ENCODE measurements at regions not wholly inside any gene's neighbourhood (a gene's known extent, or its start where the extent isn't known, plus 50 kb on each side); places are given as distances from the start of the nearest gene placed in this dataset.
"Not testable (repeated sequence)": the region's sequence is repeated elsewhere in the genome, so short reads cannot be mapped to it uniquely, and the experiment has no call there.

GRCh38 chr5:109998726-109999125 is 309.0 kb downstream of the MAN2A1 start:
- no peaks in the 10 kb centered on the region for H3K9me2 ChIP-seq (ENCODE audit: insufficient read depth, low read length)
- no peak overlapping the region for H3K4me2 ChIP-seq (ENCODE audit: low read length)
- H3K79me2 ChIP-seq (ENCODE audit: insufficient read depth, low read depth, low read length), result no peaks in the 10 kb centered on the region
- ChIA-PET CTCF (ENCODE audit: unreplicated experiment) (no interaction called here), POLR2A (interaction anchor here (0.9 to 1.1 kb wide), 2 partner anchors 10 to 41 kb away, joined by 3 to 4 read pairs; no protein-coding TSS in a partner anchor)
- intact Hi-C loops (cut with micrococcal nuclease; ENCODE audit: unreplicated experiment), result no loop called here
- no peaks in the 10 kb centered on the region for H3K4me1 ChIP-seq (ENCODE audit: insufficient read depth, low read length, poor library complexity, severe bottlenecking)
- TF ChIP-seq, protein P1, sequence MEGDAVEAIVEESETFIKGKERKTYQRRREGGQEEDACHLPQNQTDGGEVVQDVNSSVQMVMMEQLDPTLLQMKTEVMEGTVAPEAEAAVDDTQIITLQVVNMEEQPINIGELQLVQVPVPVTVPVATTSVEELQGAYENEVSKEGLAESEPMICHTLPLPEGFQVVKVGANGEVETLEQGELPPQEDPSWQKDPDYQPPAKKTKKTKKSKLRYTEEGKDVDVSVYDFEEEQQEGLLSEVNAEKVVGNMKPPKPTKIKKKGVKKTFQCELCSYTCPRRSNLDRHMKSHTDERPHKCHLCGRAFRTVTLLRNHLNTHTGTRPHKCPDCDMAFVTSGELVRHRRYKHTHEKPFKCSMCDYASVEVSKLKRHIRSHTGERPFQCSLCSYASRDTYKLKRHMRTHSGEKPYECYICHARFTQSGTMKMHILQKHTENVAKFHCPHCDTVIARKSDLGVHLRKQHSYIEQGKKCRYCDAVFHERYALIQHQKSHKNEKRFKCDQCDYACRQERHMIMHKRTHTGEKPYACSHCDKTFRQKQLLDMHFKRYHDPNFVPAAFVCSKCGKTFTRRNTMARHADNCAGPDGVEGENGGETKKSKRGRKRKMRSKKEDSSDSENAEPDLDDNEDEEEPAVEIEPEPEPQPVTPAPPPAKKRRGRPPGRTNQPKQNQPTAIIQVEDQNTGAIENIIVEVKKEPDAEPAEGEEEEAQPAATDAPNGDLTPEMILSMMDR (conservative IDR thresholded peaks at IDR 0.05; ENCODE audit: low read length), result no peak
- no peak for TF ChIP-seq EZH2phosphoT487 (IDR thresholded peaks at IDR 0.05; ENCODE audit: borderline replicate concordance, low read depth, low read length)
- H3K4me3 ChIP-seq (ENCODE audit: low read depth, low read length, poor library complexity, severe bottlenecking), result no peak overlapping the region
- H2AFZ ChIP-seq (ENCODE audit: low read length), result no peak overlapping the region
- H3K27ac ChIP-seq (ENCODE audit: low read depth, low read length, poor library complexity, severe bottlenecking), result no peak overlapping the region
- no peaks in the 10 kb centered on the region for H3K36me3 ChIP-seq (ENCODE audit: insufficient read depth, low read length)
- H3K9me3 ChIP-seq (ENCODE audit: low read length), result no peaks in the 10 kb centered on the region
- no TSS peak for BruUV-seq (replicated peaks)
- DNase-seq (ENCODE audit: low spot score), result no peak
- no peaks in the 10 kb centered on the region for H4K20me1 ChIP-seq (ENCODE audit: insufficient read depth, low read length)

DNA sequence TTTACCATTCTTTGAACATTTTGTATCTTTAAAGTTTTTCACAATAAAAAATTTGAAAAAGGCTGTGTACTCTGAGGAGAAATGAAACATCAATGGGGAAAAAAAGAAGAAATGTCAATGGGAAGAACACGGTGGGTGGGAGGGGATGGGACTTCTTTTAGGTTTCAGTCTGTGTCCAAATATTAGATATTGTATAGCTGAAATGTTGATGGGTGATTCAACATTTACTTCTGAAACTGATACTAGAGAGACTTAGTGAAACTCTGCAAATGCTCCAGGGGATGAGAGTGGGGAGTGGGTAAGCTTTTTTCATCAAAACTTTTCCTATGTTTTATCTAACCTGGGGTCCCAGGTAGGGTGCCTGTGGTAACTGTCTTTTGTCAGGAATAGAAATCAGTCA is 311.9 kb downstream of the MAN2A1 start:
- DNase-seq (ENCODE audit: low spot score), result no peak
- ChIA-PET POLR2A (no interaction called here), CTCF (ENCODE audit: unreplicated experiment) (no interaction called here)
- BruUV-seq (replicated peaks), result no TSS peak
- Histone ChIP-seq H3K79me2 (ENCODE audit: insufficient read depth, low read depth, low read length) (no peaks in the 10 kb centered on the region), H3K36me3 (ENCODE audit: insufficient read depth, low read length) (no peaks in the 10 kb centered on the region), H3K4me2 (ENCODE audit: low read length) (no peak overlapping the region), H3K27ac (ENCODE audit: low read depth, low read length, poor library complexity, severe bottlenecking) (no peak overlapping the region), H3K9me2 (ENCODE audit: insufficient read depth, low read length) (no peaks in the 10 kb centered on the region), H2AFZ (ENCODE audit: low read length) (no peak overlapping the region), H3K9me3 (ENCODE audit: low read length) (no peaks in the 10 kb centered on the region), H3K4me3 (ENCODE audit: low read depth, low read length, poor library complexity, severe bottlenecking) (no peak overlapping the region), H4K20me1 (ENCODE audit: insufficient read depth, low read length) (no peaks in the 10 kb centered on the region), H3K4me1 (ENCODE audit: insufficient read depth, low read length, poor library complexity, severe bottlenecking) (no peaks in the 10 kb centered on the region)
- intact Hi-C loops (cut with micrococcal nuclease; ENCODE audit: unreplicated experiment), result no loop called here
- TF ChIP-seq, protein P1 (conservative IDR thresholded peaks at IDR 0.05; ENCODE audit: low read length), result no peak
- TF ChIP-seq EZH2phosphoT487 (IDR thresholded peaks at IDR 0.05; ENCODE audit: borderline replicate concordance, low read depth, low read length), result no peak

- no peak for TF ChIP-seq EZH2phosphoT487 (IDR thresholded peaks at IDR 0.05; ENCODE audit: borderline replicate concordance, low read depth, low read length)
- TF ChIP-seq, protein P1 (conservative IDR thresholded peaks at IDR 0.05; ENCODE audit: low read length), result no peak
- Histone ChIP-seq H3K4me3 (ENCODE audit: low read depth, low read length, poor library complexity, severe bottlenecking) (no peak overlapping the region), H3K9me3 (ENCODE audit: low read length) (no peaks in the 10 kb centered on the region), H2AFZ (ENCODE audit: low read length) (no peak overlapping the region), H3K4me1 (ENCODE audit: insufficient read depth, low read length, poor library complexity, severe bottlenecking) (no peaks in the 10 kb centered on the region), H3K9me2 (ENCODE audit: insufficient read depth, low read length) (no peaks in the 10 kb centered on the region), H3K36me3 (ENCODE audit: insufficient read depth, low read length) (no peaks in the 10 kb centered on the region), H3K27ac (ENCODE audit: low read depth, low read length, poor library complexity, severe bottlenecking) (no peak overlapping the region), H3K4me2 (ENCODE audit: low read length) (no peak overlapping the region), H3K79me2 (ENCODE audit: insufficient read depth, low read depth, low read length) (no peaks in the 10 kb centered on the region), H4K20me1 (ENCODE audit: insufficient read depth, low read length) (no peaks in the 10 kb centered on the region)
- BruUV-seq (replicated peaks), result no TSS peak
- ChIA-PET CTCF (ENCODE audit: unreplicated experiment) (no interaction called here), POLR2A (no interaction called here)
- intact Hi-C loops (cut with micrococcal nuclease; ENCODE audit: unreplicated experiment), result no loop called here
- no peak for DNase-seq (ENCODE audit: low spot score)
Measured at GRCh38 chr5:110002652-110003051, 312.9 kb downstream of the MAN2A1 start.

GRCh38 chr5:110005907-110006562 is 316.3 kb downstream of the MAN2A1 start:
- BruUV-seq (replicated peaks); intact Hi-C loops (cut with micrococcal nuclease; ENCODE audit: unreplicated experiment): not testable (repeated sequence)

More at GRCh38 chr5:110005907-110006562, 316.3 kb downstream of the MAN2A1 start:
- H4K20me1 ChIP-seq (ENCODE audit: insufficient read depth, low read length); H3K4me3 ChIP-seq (ENCODE audit: low read depth, low read length, poor library complexity, severe bottlenecking); H3K4me1 ChIP-seq (ENCODE audit: insufficient read depth, low read length, poor library complexity, severe bottlenecking); H3K79me2 ChIP-seq (ENCODE audit: insufficient read depth, low read depth, low read length); H3K9me3 ChIP-seq (ENCODE audit: low read length); CTCF ChIA-PET (ENCODE audit: unreplicated experiment); H3K27ac ChIP-seq (ENCODE audit: low read depth, low read length, poor library complexity, severe bottlenecking); H3K9me2 ChIP-seq (ENCODE audit: insufficient read depth, low read length); DNase-seq (ENCODE audit: low spot score); H3K4me2 ChIP-seq (ENCODE audit: low read length); H3K36me3 ChIP-seq (ENCODE audit: insufficient read depth, low read length); H2AFZ ChIP-seq (ENCODE audit: low read length): not testable (repeated sequence)
- POLR2A ChIA-PET, result interaction anchor here (0.9 kb wide), 1 partner anchor 13 kb away, joined by 4 read pairs; no protein-coding TSS in a partner anchor
